Upper lobe of left lung (tissue), 6 donors: ENCODE measurements at regions not wholly inside any gene's neighbourhood (a gene's known extent, or its start where the extent isn't known, plus 50 kb on each side); places are given as distances from the start of the nearest gene placed in this dataset.

Source experiments
- ATAC-seq, 2 donors: fragments of 200-7000 bp; cut with Tn5 transposase; one replicate each; pipeline ENCODE4 v1.9.1; 2022; ENCODE audit warnings: mild to moderate bottlenecking in 2 of 2, moderate library complexity in 2 of 2; ENCODE audit not compliant: low FRiP score in 2 of 2
- DNase-seq, 2 donors: peaks; one replicate each; pipeline ENCODE4 v3.0.0-alpha.2; 2019 to 2020
- H3K27ac ChIP-seq, 4 donors: fragments of 200-600 bp; sonication (generic); one replicate each; pipeline ENCODE4 v1.5.1; 2016 to 2019
- H3K27me3 ChIP-seq, 4 donors: fragments of 200-600 bp; sonication (generic); one replicate each; pipeline ENCODE4 v1.5.1; 2017 to 2019
- H3K36me3 ChIP-seq, 4 donors: fragments of 200-600 bp; sonication (generic); one replicate each; pipeline ENCODE4 v1.5.1; 2016 to 2019
- H3K4me1 ChIP-seq, 4 donors: fragments of 200-600 bp; sonication (generic); one replicate each; pipeline ENCODE4 v1.5.1; 2018 to 2019
- H3K4me3 ChIP-seq, 4 donors: fragments of 200-600 bp; sonication (generic); one replicate each; pipeline ENCODE4 v1.5.1; 2017 to 2019; ENCODE audit warnings: mild to moderate bottlenecking in 2 of 4, moderate library complexity in 1 of 4
- H3K9me3 ChIP-seq, 4 donors: fragments of 200-600 bp; sonication (generic); one replicate each; pipeline ENCODE4 v1.5.1; 2018 to 2019
- CTCF ChIP-seq, 6 experiments: fragments of 450-650 bp in 4 of 6; fragments of 200-600 bp in 2 of 6; sonication (generic) in 2 of 6; IDR thresholded peaks; one replicate each; pipeline ENCODE4 v1.5.1; 2016 to 2019; ENCODE audit warnings: antibody characterized with exemption in 6 of 6
- EP300 ChIP-seq, 4 donors: sonication (generic); formaldehyde crosslinking; IDR thresholded peaks; one replicate each; pipeline ENCODE4 v1.5.1; 2017; ENCODE audit warnings: antibody characterized with exemption in 4 of 4, control low read depth in 2 of 4
- POLR2A ChIP-seq, 4 donors: fragments of 450-650 bp; IDR thresholded peaks; one replicate each; pipeline ENCODE4 v1.5.1; 2016 to 2017; ENCODE audit warnings: antibody characterized with exemption in 4 of 4, mild to moderate bottlenecking in 2 of 4
- POLR2AphosphoS5 ChIP-seq, 2 donors: sonication (generic); formaldehyde crosslinking; IDR thresholded peaks; one replicate each; pipeline ENCODE4 v1.5.1; 2017; ENCODE audit warnings: antibody characterized with exemption in 2 of 2
- WGBS, 2 donors: methylation state at CpG; one replicate each; pipeline ENCODE4 v1.1.5; 2017 to 2018; 5-methylcytosine and 5-hydroxymethylcytosine counted together
- donor health status: DM: no; HTN: no; CAD: no; lungs with moderate emphysema.
- donor health status: DM: no; HTN: yes; CAD: no; lungs with severe emphysema.

DNA sequence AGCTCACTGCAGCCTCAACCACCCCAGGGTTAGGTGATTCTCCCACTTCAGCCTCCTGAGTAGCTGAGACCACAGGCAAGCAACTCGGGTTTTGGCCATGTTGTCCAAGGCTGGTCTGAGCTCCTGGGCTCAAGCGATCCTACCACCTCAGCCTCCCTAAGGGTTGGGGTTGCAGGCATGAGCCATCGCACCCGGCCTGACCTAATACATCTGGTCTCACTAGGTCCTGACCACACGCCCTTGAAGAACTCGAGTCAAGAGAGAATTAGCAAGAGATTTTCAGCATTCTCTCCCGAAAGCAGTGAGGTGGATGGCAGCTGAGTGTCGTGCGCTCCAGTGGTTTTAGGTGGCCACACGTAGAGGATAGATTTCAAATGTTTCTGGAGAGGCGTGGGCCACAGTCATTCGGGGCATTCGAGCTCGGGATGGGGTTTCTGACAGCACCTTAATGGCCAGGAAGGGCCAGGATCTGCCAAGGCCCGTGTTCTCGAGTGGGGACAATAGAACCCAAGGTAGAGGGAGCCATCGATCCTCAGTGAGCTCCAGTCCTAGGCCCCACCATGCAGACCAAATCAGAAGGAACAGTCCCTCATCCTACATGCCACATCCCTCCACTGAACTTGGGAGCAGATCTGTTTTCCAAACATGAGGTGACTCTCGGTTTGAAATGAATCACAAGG, 193.1 kb downstream of the ALG10 start:
- Histone ChIP-seq H3K27ac (no peak overlapping the region), H3K36me3 (no peaks in the 10 kb centered on the region), H3K4me1 (peaks cover 0 to 5% (median 3%) of the 10 kb centered on the region in 4 donors), H3K27me3 (no peaks in the 10 kb centered on the region), H3K4me3 (no peak overlapping the region), H3K9me3 (no peaks in the 10 kb centered on the region)
- WGBS, 2 donors: 89 to 93% methylated on average over 17 to 18 of the region's 18 CpGs
- DNase-seq (no peak), ATAC-seq (no peak)
- TF ChIP-seq CTCF (IDR thresholded peaks at IDR 0.05) (no peak), POLR2AphosphoS5 (IDR thresholded peaks at IDR 0.05) (no peak), POLR2A (IDR thresholded peaks at IDR 0.05) (no peak), EP300 (IDR thresholded peaks at IDR 0.05) (no peak)

GRCh38 chr12:34215893-34216285, 193.6 kb downstream of the ALG10 start:
- Histone ChIP-seq H3K4me1 (peaks cover 0 to 5% (median 3%) of the 10 kb centered on the region in 4 donors), H3K27ac (no peak overlapping the region), H3K9me3 (no peaks in the 10 kb centered on the region), H3K4me3 (no peak overlapping the region), H3K27me3 (no peaks in the 10 kb centered on the region), H3K36me3 (no peaks in the 10 kb centered on the region)
- 93 to 98% methylated on average over 12 of the region's 12 CpGs for WGBS, 2 donors
- ATAC-seq (no peak), DNase-seq (no peak)
- TF ChIP-seq EP300 (IDR thresholded peaks at IDR 0.05) (no peak), POLR2A (IDR thresholded peaks at IDR 0.05) (no peak), CTCF (IDR thresholded peaks at IDR 0.05) (no peak), POLR2AphosphoS5 (IDR thresholded peaks at IDR 0.05) (no peak)

GRCh38 chr12:34217660-34218059, 195.4 kb downstream of the ALG10 start:
- 81 to 84% methylated on average over 14 of the region's 14 CpGs for WGBS, 2 donors
- H3K9me3 ChIP-seq: no peaks in the 10 kb centered on the region
- ATAC-seq: no peak

GRCh38 chr12:34218193-34219045, 196.1 kb downstream of the ALG10 start:
- no peaks in the 10 kb centered on the region for H3K36me3 ChIP-seq
- peak overlapping the region in 3 of 4 donors; percentile 37 to 48 (median 45) for H3K4me3 ChIP-seq
- no peaks in the 10 kb centered on the region for H3K27me3 ChIP-seq
- peak overlapping the region in 1 of 4 donors; percentile 54 for H3K27ac ChIP-seq
- WGBS, 2 donors: 15 to 25% methylated on average over 23 to 34 of the region's 39 CpGs
- no peaks in the 10 kb centered on the region for H3K9me3 ChIP-seq
- peaks cover 0 to 5% (median 3%) of the 10 kb centered on the region in 4 donors for H3K4me1 ChIP-seq
- DNase-seq (peak; percentile 48 to 87), ATAC-seq (peak; percentile 67 to 93)
- TF ChIP-seq EP300 (IDR thresholded peaks at IDR 0.05) (no peak), POLR2AphosphoS5 (IDR thresholded peaks at IDR 0.05) (no peak), POLR2A (IDR thresholded peaks at IDR 0.05) (no peak), CTCF (IDR thresholded peaks at IDR 0.05) (peak; percentile 73 to 89 (median 82))

More at GRCh38 chr12:34217660-34218059, 195.4 kb downstream of the ALG10 start:
- no peaks in the 10 kb centered on the region for H3K27me3 ChIP-seq
- H3K27ac ChIP-seq: no peak overlapping the region
- TF ChIP-seq CTCF (IDR thresholded peaks at IDR 0.05): no peak
- no peak for TF ChIP-seq POLR2A (IDR thresholded peaks at IDR 0.05)
- no peak for TF ChIP-seq POLR2AphosphoS5 (IDR thresholded peaks at IDR 0.05)
- TF ChIP-seq EP300 (IDR thresholded peaks at IDR 0.05): no peak
- H3K4me1 ChIP-seq: peaks cover 0 to 5% (median 3%) of the 10 kb centered on the region in 4 donors
- no peak overlapping the region for H3K4me3 ChIP-seq
- no peak for DNase-seq
- no peaks in the 10 kb centered on the region for H3K36me3 ChIP-seq
